Mammary epithelial cell (primary cell): ENCODE measurements at regions not wholly inside any gene's neighbourhood (a gene's known extent, or its start where the extent isn't known, plus 50 kb on each side); places are given as distances from the start of the nearest gene placed in this dataset.

Source experiments
- EZH2 ChIP-seq: IDR thresholded peaks from 2 replicates; pipeline ENCODE4 v1.6.1; 2012; ENCODE audit warnings: low read length, inconsistent platforms, borderline replicate concordance
- TF ChIP-seq, protein P1 (sequence below), 2 donors: IDR thresholded peaks in 1 of 2; conservative IDR thresholded peaks in 1 of 2; 2 replicates each; pipeline ENCODE4 v1.5.1; 2011 to 2012; ENCODE audit warnings: inconsistent platforms in 2 of 2, low read length in 2 of 2, mild to moderate bottlenecking in 2 of 2, control low read depth in 1 of 2, low read depth in 1 of 2; ENCODE audit not compliant: insufficient read depth in 1 of 2; ENCODE audit errors: extremely low read depth in 1 of 2

DNA sequence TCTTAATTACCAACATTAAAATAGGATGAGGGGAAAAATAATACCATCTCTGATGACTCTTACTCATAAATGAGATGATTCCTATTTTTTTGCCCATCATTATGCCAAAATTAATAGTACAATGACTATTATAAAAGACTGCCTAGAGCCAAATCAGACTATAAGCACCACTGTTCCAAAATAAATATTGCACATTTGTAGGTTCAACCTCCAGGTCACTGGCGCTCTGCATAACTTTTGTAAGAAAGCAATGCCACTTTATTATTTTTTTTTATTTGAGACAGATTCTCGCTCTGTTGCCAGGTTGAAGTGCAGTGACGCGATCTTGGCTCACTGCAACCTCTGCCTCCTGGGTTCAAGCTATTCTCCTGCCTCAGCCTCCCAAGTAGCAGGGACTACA is 142.5 kb upstream of the SP8 start:
- TF ChIP-seq, protein P1, sequence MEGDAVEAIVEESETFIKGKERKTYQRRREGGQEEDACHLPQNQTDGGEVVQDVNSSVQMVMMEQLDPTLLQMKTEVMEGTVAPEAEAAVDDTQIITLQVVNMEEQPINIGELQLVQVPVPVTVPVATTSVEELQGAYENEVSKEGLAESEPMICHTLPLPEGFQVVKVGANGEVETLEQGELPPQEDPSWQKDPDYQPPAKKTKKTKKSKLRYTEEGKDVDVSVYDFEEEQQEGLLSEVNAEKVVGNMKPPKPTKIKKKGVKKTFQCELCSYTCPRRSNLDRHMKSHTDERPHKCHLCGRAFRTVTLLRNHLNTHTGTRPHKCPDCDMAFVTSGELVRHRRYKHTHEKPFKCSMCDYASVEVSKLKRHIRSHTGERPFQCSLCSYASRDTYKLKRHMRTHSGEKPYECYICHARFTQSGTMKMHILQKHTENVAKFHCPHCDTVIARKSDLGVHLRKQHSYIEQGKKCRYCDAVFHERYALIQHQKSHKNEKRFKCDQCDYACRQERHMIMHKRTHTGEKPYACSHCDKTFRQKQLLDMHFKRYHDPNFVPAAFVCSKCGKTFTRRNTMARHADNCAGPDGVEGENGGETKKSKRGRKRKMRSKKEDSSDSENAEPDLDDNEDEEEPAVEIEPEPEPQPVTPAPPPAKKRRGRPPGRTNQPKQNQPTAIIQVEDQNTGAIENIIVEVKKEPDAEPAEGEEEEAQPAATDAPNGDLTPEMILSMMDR (conservative IDR thresholded peaks at IDR 0.05 in 1 of 2, IDR thresholded peaks at IDR 0.05 in 1 of 2; ENCODE audit: extremely low read depth in 1 of 2, insufficient read depth in 1 of 2, low read depth in 1 of 2, low read length in 2 of 2): no peak
- no peak for TF ChIP-seq EZH2
